ENCODE measurements at regions not wholly inside any gene's neighbourhood (a gene's known extent, or its start where the extent isn't known, plus 50 kb on each side); places are given as distances from the start of the nearest gene placed in this dataset.

DNA sequence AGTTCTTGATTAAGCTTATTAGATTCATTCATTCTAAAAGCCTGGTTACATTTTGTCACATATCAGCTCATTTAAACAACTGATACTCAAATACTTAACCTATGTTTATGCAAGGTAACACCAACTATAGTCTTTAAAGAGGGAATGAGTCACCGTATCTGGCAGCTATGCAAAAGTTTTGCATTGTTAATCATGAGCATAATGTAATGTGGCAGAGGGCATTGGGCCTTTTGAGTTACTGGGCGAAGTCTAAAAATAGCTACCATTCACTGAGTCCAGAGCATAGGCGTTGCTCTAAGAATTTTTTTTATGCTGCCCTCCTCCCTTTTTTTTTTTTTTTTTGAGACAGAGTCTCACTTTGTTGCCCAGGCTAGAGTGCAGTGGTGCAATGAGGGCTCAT lies 277.7 kb upstream of the ZNF717 start:
- TF ChIP-seq, protein P1, sequence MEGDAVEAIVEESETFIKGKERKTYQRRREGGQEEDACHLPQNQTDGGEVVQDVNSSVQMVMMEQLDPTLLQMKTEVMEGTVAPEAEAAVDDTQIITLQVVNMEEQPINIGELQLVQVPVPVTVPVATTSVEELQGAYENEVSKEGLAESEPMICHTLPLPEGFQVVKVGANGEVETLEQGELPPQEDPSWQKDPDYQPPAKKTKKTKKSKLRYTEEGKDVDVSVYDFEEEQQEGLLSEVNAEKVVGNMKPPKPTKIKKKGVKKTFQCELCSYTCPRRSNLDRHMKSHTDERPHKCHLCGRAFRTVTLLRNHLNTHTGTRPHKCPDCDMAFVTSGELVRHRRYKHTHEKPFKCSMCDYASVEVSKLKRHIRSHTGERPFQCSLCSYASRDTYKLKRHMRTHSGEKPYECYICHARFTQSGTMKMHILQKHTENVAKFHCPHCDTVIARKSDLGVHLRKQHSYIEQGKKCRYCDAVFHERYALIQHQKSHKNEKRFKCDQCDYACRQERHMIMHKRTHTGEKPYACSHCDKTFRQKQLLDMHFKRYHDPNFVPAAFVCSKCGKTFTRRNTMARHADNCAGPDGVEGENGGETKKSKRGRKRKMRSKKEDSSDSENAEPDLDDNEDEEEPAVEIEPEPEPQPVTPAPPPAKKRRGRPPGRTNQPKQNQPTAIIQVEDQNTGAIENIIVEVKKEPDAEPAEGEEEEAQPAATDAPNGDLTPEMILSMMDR (conservative IDR thresholded peaks at IDR 0.05; ENCODE audit: low read depth, low read length) = no peak
- peak; percentile 85 for DNase-seq (ENCODE audit: low read depth)
- H3K4me3 ChIP-seq (ENCODE audit: low read length) = no peak overlapping the region

DNA sequence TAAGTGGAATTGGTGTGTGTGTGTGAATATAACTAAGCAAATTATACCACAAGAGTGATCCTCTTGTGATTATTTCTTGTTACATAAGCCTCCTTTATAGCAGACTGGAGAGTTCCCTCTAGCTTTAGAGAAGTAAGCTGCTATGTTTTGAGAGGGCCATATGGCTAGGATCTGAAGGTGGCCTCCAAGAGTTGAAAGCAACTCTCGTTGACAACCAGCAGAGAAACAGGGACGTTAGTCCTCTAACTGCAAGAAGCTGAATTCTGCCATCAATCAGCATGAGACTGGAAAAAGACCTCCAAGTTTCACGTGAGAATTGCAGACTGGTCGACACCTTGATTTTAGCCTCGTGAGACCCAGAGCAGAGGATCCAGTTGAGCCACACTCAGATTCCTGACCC lies 278.5 kb upstream of the ZNF717 start:
- H3K4me3 ChIP-seq (ENCODE audit: low read length) = no peak overlapping the region
- TF ChIP-seq, protein P1 (conservative IDR thresholded peaks at IDR 0.05; ENCODE audit: low read depth, low read length) = no peak
- no peak for DNase-seq (ENCODE audit: low read depth)

DNA sequence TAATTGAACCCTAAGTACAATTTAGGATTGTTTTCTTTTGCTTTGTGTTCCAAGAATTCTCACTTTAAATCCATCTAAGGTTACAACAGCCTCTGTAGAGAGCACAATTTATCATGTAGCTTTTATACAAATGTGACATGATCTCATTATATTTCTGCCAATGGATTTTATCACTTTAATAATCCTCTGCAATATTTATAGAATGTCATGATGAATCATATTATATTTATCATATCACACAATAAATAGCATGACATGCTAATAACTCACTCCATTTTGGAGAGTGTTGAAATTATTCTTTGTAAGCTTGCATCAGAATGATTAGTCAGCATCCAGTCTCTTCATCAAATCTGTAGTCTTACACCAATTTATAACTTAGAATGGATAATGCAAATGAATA lies 280.6 kb upstream of the ZNF717 start:
- no peak overlapping the region for H3K4me3 ChIP-seq (ENCODE audit: low read length)
- no peak for DNase-seq (ENCODE audit: low read depth)
- TF ChIP-seq, protein P1 (conservative IDR thresholded peaks at IDR 0.05; ENCODE audit: low read depth, low read length) = no peak

DNA sequence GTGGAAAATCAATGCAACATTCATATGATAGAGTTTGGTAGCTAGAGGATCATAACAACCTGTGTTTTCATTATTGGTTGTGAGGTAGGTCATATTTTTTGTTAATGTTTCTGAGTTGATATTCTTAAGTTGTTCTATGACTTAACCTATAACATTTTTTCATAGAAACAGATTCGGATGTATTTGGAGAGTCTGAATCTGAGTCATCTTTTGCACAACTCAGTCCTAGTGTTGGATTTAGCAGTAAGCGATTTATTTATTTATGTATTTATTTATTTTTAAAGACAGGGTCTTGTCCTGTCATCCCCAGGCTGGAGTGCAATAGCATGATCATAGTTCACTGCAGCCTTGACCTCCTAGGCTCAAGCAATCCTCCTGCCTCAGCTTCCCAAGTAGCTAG lies 292.8 kb upstream of the ZNF717 start:
- TF ChIP-seq, protein P1 (conservative IDR thresholded peaks at IDR 0.05; ENCODE audit: low read depth, low read length) = no peak
- DNase-seq (ENCODE audit: low read depth) = no peak
- H3K4me3 ChIP-seq (ENCODE audit: low read length) = no peak overlapping the region

DNA sequence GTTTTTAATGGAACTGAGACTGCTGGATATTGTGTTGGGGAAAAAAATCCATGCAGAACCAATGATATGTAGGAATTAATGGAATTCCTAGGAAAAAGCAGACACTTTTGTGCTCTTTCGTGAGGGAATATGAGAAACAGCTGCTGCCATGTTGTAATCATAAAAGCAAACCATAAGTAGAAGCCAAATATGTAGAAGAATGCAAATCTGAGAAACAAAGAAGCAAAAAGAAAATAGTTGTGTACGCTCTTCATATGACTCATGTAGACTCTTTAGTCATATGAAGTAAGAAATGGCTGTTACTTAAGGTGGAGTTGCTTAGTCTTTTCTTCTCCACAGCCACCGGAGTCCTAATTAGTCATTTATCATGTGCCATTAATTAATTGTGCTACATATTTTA lies 298.6 kb upstream of the ZNF717 start:
- no peak for DNase-seq (ENCODE audit: low read depth)
- H3K4me3 ChIP-seq (ENCODE audit: low read length) = no peak overlapping the region
- TF ChIP-seq, protein P1 (conservative IDR thresholded peaks at IDR 0.05; ENCODE audit: low read depth, low read length) = no peak

DNA sequence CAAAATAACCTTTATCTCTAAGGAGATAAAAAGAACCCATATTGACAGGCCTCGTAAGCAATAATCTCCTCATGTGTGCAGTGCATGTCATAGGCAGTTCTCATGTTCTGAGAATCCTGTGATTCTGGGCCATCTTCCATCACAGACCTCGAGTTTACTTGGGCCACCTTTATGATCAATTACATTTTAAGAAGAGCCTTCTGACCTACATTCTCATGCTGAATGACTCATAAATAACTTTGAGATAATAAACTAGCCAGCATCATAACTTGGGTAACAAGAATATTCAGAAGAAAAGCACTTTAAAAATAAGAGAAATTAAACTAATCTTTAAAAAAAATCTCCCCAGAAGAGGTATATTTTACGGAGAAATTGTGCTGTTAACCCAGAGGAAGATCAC lies 310.7 kb upstream of the ZNF717 start:
- TF ChIP-seq, protein P1 (conservative IDR thresholded peaks at IDR 0.05; ENCODE audit: low read depth, low read length) = no peak
- H3K4me3 ChIP-seq (ENCODE audit: low read length) = no peak overlapping the region
- no peak for DNase-seq (ENCODE audit: low read depth)

DNA sequence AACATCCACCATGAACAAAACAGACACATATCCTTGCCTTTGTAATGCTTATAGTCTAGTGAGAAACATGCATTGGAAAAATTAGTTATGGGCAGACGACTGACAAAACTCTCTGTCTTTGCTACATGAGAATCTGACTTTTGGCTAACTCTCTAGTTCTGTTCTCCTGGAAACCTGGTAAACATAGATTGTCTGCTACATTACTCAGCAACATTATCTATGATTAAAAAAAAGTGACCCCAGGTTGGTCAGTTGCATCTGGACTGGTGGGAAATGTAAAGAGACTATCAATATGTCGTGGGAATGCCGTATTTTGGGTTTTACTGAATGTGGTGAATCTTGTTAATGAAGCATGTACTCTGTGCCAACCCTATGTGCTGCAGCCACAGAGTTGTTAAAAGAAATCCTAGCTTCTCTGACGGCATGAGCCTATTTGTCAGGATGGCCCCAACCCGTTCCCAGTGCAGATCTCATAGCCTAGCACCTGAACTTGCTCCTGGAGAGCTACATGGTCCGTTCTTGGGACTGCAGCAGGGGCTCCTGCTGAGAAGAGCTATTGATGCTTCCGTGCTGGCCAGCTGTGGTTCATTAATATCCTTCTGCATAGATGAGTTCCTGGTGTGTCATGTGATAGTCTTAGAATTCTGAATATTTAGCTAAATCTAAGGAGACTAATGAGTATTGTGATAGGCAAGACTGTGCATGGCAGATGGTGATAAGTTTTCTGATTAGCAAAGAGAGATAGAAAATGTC lies 311.7 kb upstream of the ZNF717 start:
- TF ChIP-seq, protein P1 (conservative IDR thresholded peaks at IDR 0.05; ENCODE audit: low read depth, low read length) = no peak

More for the DNA sequence above, 311.7 kb upstream of the ZNF717 start:
- no peak overlapping the region for H3K4me3 ChIP-seq (ENCODE audit: low read length)
- no peak for DNase-seq (ENCODE audit: low read depth)
